ENCODE measurements at regions not wholly inside any gene's neighbourhood (a gene's known extent, or its start where the extent isn't known, plus 50 kb on each side); places are given as distances from the start of the nearest gene placed in this dataset.

GRCh38 chr16:74153773-74154172 lies 142.8 kb upstream of the PSMD7 start:
- ATAC-seq = no peak
- Histone ChIP-seq H3K9ac (ENCODE audit: low read length) (no peak overlapping the region), H2AFZ (ENCODE audit: low read depth, low read length, poor library complexity, severe bottlenecking) (no peak overlapping the region), H3K9me2 (ENCODE audit: insufficient read depth) (no peaks in the 10 kb centered on the region), H3K36me3 (ENCODE audit: control insufficient read depth in 1 of 2, insufficient read depth in 2 of 2, low read length in 2 of 2) (no peaks in the 10 kb centered on the region), H3K27me3 (ENCODE audit: insufficient read depth, low read length) (no peaks in the 10 kb centered on the region), H3K79me2 (ENCODE audit: insufficient read depth, low read length) (no peaks in the 10 kb centered on the region), H4K20me1 (ENCODE audit: insufficient read depth) (no peaks in the 10 kb centered on the region), H3K27ac (ENCODE audit: low read depth, low read length) (no peak overlapping the region), H3K4me3 (replicated peaks in 1 of 2; ENCODE audit: low read depth in 1 of 2, low read length in 2 of 2) (no peak overlapping the region), H3K4me1 (ENCODE audit: control insufficient read depth in 1 of 2, insufficient read depth in 2 of 2, low read length in 2 of 2) (no peaks in the 10 kb centered on the region), H3K4me2 (ENCODE audit: low read length) (no peak overlapping the region), H3K9me3 (ENCODE audit: control insufficient read depth in 1 of 2, insufficient read depth in 1 of 2, low read depth in 1 of 2, low read length in 2 of 2) (0 out of 4 replicates have a peak, but pooled peaks cover 0 to 5% of the 10 kb centered on the region in 2 experiments)
- BruUV-seq (replicated peaks) = no TSS peak
- DNase-seq (ENCODE audit: low read depth, low spot score) = no peak
- CTCF ChIA-PET = no interaction called here
- RAD21 ChIA-PET (ENCODE audit: low non-redundant PET in 1 of 2, low total read pairs in 2 of 2, uncharacterized antibody in 2 of 2, unreplicated experiment in 2 of 2) = no interaction called here
- intact Hi-C loops (cut with micrococcal nuclease) = no loop called here
- TF ChIP-seq JUND (IDR thresholded peaks at IDR 0.05) = no peak
- TF ChIP-seq ZFX (IDR thresholded peaks at IDR 0.05) = no peak
- TF ChIP-seq POLR2A (IDR thresholded peaks at IDR 0.05; ENCODE audit: borderline replicate concordance, extremely low read depth, insufficient read depth, insufficient read length) = no peak
- no peak for TF ChIP-seq ZBTB33 (IDR thresholded peaks at IDR 0.05; ENCODE audit: extremely low read depth, insufficient replicate concordance, low read length)
- TF ChIP-seq YY1 (IDR thresholded peaks at IDR 0.05; ENCODE audit: extremely low read depth, insufficient replicate concordance, low read depth, low read length) = no peak
- TF ChIP-seq SRF (IDR thresholded peaks at IDR 0.05; ENCODE audit: low read depth) = no peak
- no peak for TF ChIP-seq MAX (IDR thresholded peaks at IDR 0.05)
- no peak for TF ChIP-seq SP1 (IDR thresholded peaks at IDR 0.05; ENCODE audit: low read depth)
- TF ChIP-seq CBX3 (IDR thresholded peaks at IDR 0.05; ENCODE audit: low read depth) = no peak
- TF ChIP-seq FOSL1 (IDR thresholded peaks at IDR 0.05; ENCODE audit: low read depth) = no peak
- no peak for TF ChIP-seq CEBPB (IDR thresholded peaks at IDR 0.05; ENCODE audit: low read depth)
- no peak for TF ChIP-seq EZH2phosphoT487 (IDR thresholded peaks at IDR 0.05; ENCODE audit: borderline replicate concordance)
- TF ChIP-seq ELF1 (IDR thresholded peaks at IDR 0.05; ENCODE audit: borderline replicate concordance, low read depth) = no peak
- no peak for TF ChIP-seq ZNF274 (IDR thresholded peaks at IDR 0.05; ENCODE audit: low read depth, low read length)
- TF ChIP-seq TCF7L2 (IDR thresholded peaks at IDR 0.05; ENCODE audit: borderline replicate concordance, extremely low read depth, insufficient read depth, insufficient read length) = no peak
- POLR2A ChIA-PET = no interaction called here
